Urothelium cell line (cell line): ENCODE measurements at regions not wholly inside any gene's neighbourhood (a gene's known extent, or its start where the extent isn't known, plus 50 kb on each side); places are given as distances from the start of the nearest gene placed in this dataset.
"Not testable (repeated sequence)": the region's sequence is repeated elsewhere in the genome, so short reads cannot be mapped to it uniquely, and the experiment has no call there.

Experiments used
- DNase-seq: peaks from one replicate; pipeline ENCODE4 v3.0.0; 2011; ENCODE audit warnings: low spot score, mixed read lengths
- FAIRE-seq: peaks from 2 replicates; lab custom pipeline; 2011; peaks lifted over from hg19 to GRCh38; lab: Jason Lieb, UNC

GRCh38 chr6:140660295-140660694 is 1285.8 kb upstream of the CITED2 start:
- FAIRE-seq (no peak), DNase-seq (no peak)

GRCh38 chr6:140653972-140654371 is 1279.5 kb upstream of the CITED2 start:
- FAIRE-seq (no peak), DNase-seq (no peak)

- FAIRE-seq = no peak
These were observed 1279.1 kb upstream of the CITED2 start for GRCh38 chr6:140653506-140653905.

GRCh38 chr6:140649502-140649901 is 1275.1 kb upstream of the CITED2 start:
- DNase-seq, FAIRE-seq: not testable (repeated sequence)

More at GRCh38 chr6:140653506-140653905, 1279.1 kb upstream of the CITED2 start:
- DNase-seq = no peak

GRCh38 chr6:140647322-140647721 is 1272.9 kb upstream of the CITED2 start:
- FAIRE-seq, DNase-seq: not testable (repeated sequence)

GRCh38 chr6:140644017-140644416 is 1269.6 kb upstream of the CITED2 start:
- DNase-seq = no peak
- FAIRE-seq = no peak

GRCh38 chr6:140641412-140641811 is 1267.0 kb upstream of the CITED2 start:
- FAIRE-seq (no peak), DNase-seq (no peak)

GRCh38 chr6:140636908-140637402 is 1262.5 kb upstream of the CITED2 start:
- FAIRE-seq (no peak), DNase-seq (no peak)

- DNase-seq (no peak), FAIRE-seq (no peak)
These were observed 1261.9 kb upstream of the CITED2 start for GRCh38 chr6:140636271-140636907.

GRCh38 chr6:140627002-140627401 is 1252.6 kb upstream of the CITED2 start:
- DNase-seq = no peak
- FAIRE-seq = no peak

- DNase-seq = peak; percentile 40
- no peak for FAIRE-seq
These were observed 1249.0 kb upstream of the CITED2 start for GRCh38 chr6:140623498-140623897.

- DNase-seq (no peak), FAIRE-seq (no peak)
These were observed 1246.0 kb upstream of the CITED2 start for GRCh38 chr6:140620496-140620895.

- FAIRE-seq = no peak
- DNase-seq = no peak
These were observed 1235.5 kb upstream of the CITED2 start for GRCh38 chr6:140609956-140610355.

GRCh38 chr6:140609321-140609720 is 1234.9 kb upstream of the CITED2 start:
- no peak for FAIRE-seq
- DNase-seq = no peak

- no peak for DNase-seq
- no peak for FAIRE-seq
These were observed 1230.3 kb upstream of the CITED2 start for GRCh38 chr6:140604786-140605185.

- DNase-seq = no peak
- no peak for FAIRE-seq
These were observed 1228.2 kb upstream of the CITED2 start for GRCh38 chr6:140602431-140603248.

GRCh38 chr6:140601021-140601808 is 1226.8 kb upstream of the CITED2 start:
- DNase-seq (no peak), FAIRE-seq (no peak)

- DNase-seq (no peak), FAIRE-seq (no peak)
These were observed 1225.5 kb upstream of the CITED2 start for GRCh38 chr6:140599916-140600315.

- FAIRE-seq (no peak), DNase-seq (no peak)
These were observed 1222.7 kb upstream of the CITED2 start for GRCh38 chr6:140597181-140597580.

GRCh38 chr6:140594806-140595128 is 1220.3 kb upstream of the CITED2 start:
- FAIRE-seq (no peak), DNase-seq (no peak)

GRCh38 chr6:140592877-140593276 is 1218.4 kb upstream of the CITED2 start:
- FAIRE-seq (no peak), DNase-seq (no peak)
